ENCODE measurements at regions not wholly inside any gene's neighbourhood (a gene's known extent, or its start where the extent isn't known, plus 50 kb on each side); places are given as distances from the start of the nearest gene placed in this dataset.

- no peak for TF ChIP-seq POLR2AphosphoS5 (IDR thresholded peaks at IDR 0.05; ENCODE audit: low read depth, low read length)
- no peak for TF ChIP-seq EZH2phosphoT487 (IDR thresholded peaks at IDR 0.05; ENCODE audit: borderline replicate concordance, low read depth)
- no peak for TF ChIP-seq CTCF (IDR thresholded peaks at IDR 0.05)
- TF ChIP-seq GATA2 (CRISPR knock-in tag; IDR thresholded peaks at IDR 0.05), result no peak
- no peak for TF ChIP-seq EP300 (IDR thresholded peaks at IDR 0.05; ENCODE audit: borderline replicate concordance in 1 of 2, low read depth in 1 of 2, low read length in 1 of 2)
- no peak for TF ChIP-seq JUND (IDR thresholded peaks at IDR 0.05)
- no peak for TF ChIP-seq ZBTB33 (IDR thresholded peaks at IDR 0.05; ENCODE audit: borderline replicate concordance, low read depth)
- no peak for TF ChIP-seq USF1 (IDR thresholded peaks at IDR 0.05; ENCODE audit: borderline replicate concordance, low read depth)
Observed at GRCh38 chr4:98195005-98195404, 51.7 kb upstream of the STPG2 start.
